Daoy (cell line): ENCODE measurements at regions not wholly inside any gene's neighbourhood (a gene's known extent, or its start where the extent isn't known, plus 50 kb on each side); places are given as distances from the start of the nearest gene placed in this dataset.
"Not testable (repeated sequence)": the region's sequence is repeated elsewhere in the genome, so short reads cannot be mapped to it uniquely, and the experiment has no call there.

ENCODE experiments used
- DNase-seq: peaks from one replicate; pipeline ENCODE4 v3.0.0-alpha.2; 2015; ENCODE audit warnings: low read depth

- no peak for DNase-seq
Observed at GRCh38 chr15:79539401-79539800, 107.3 kb downstream of the MINAR1 start.

GRCh38 chr15:79540551-79540950, 108.4 kb downstream of the MINAR1 start:
- DNase-seq, result no peak

- DNase-seq, result no peak
Observed at GRCh38 chr15:79541196-79541595, 109.1 kb downstream of the MINAR1 start.

- DNase-seq, result no peak
Observed at GRCh38 chr15:79543097-79543496, 111.0 kb downstream of the MINAR1 start.

GRCh38 chr15:79549196-79549595, 117.1 kb downstream of the MINAR1 start:
- DNase-seq, result no peak

- DNase-seq, result no peak
Observed at GRCh38 chr15:79560384-79560783, 128.2 kb downstream of the MINAR1 start.

GRCh38 chr15:79561982-79562381, 129.8 kb downstream of the MINAR1 start:
- no peak for DNase-seq

- DNase-seq, result no peak
Observed at GRCh38 chr15:79562403-79562815, 130.3 kb downstream of the MINAR1 start.

- peak; percentile 7 for DNase-seq
Observed at GRCh38 chr15:79562899-79563298, 130.8 kb downstream of the MINAR1 start.

- no peak for DNase-seq
Observed at GRCh38 chr15:79570004-79570403, 137.9 kb downstream of the MINAR1 start.

GRCh38 chr15:79572691-79573404, 140.7 kb downstream of the MINAR1 start:
- no peak for DNase-seq

GRCh38 chr15:79574431-79575273, 142.5 kb downstream of the MINAR1 start:
- not testable (repeated sequence) for DNase-seq

GRCh38 chr15:79582650-79583049, 150.5 kb downstream of the MINAR1 start:
- no peak for DNase-seq

- DNase-seq, result no peak
Observed at GRCh38 chr15:79592126-79592525, 160.0 kb downstream of the MINAR1 start.

- no peak for DNase-seq
Observed at GRCh38 chr15:79593119-79593869, 161.2 kb downstream of the MINAR1 start.

GRCh38 chr15:79595306-79595705, 163.2 kb downstream of the MINAR1 start:
- no peak for DNase-seq

GRCh38 chr15:79595995-79596622, 164.0 kb downstream of the MINAR1 start:
- DNase-seq, result peak; percentile 59

GRCh38 chr15:79598639-79599038, 166.5 kb downstream of the MINAR1 start:
- DNase-seq, result no peak

GRCh38 chr15:79601405-79602086, 169.4 kb downstream of the MINAR1 start:
- no peak for DNase-seq

GRCh38 chr15:79602180-79602579, 170.0 kb downstream of the MINAR1 start:
- no peak for DNase-seq

- no peak for DNase-seq
Observed at GRCh38 chr15:79602731-79603130, 170.6 kb downstream of the MINAR1 start.
